SW480 (cell line): ENCODE measurements at regions not wholly inside any gene's neighbourhood (a gene's known extent, or its start where the extent isn't known, plus 50 kb on each side); places are given as distances from the start of the nearest gene placed in this dataset.
A peak's percentile ranks its signal among the peaks of the same experiment; 100 is the strongest.

Experiments
- DNase-seq: peaks from one replicate; pipeline ENCODE4 v3.0.0-alpha.2; 2016; ENCODE audit warnings: low spot score

DNA sequence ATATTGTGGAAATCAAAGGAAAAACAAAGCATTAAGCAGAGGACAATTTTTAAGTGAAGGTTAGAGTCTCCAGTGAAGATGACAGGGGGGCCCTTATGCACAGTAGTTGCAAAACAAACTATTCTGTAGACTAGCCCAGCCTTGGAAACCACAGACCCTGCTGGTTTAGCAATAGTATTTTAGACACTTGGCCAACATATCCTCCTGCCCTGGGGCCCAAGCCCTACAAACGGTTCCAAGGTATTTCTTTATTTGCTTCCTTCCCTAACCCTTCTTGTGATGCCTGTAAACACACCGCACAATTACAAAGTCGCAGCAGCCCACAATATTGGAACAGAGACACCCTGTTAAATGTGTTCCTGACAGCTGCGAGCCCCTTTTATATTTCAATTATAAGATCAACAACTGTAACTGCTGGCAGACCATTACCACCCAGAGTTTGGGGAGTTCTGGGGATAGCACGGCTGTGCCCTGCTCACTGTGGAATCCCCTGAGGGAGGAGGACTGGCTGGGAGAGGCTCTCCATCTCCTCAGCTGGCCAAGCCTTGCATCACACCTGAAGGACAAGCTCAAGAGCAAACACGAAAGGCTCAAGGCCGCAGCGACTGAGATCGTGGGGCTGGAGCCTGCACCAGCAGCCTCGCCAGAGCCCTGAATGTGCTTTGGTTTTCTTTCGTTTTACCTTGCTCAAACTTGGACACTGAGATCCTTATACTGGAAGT is 282.2 kb upstream of the ATP5MC3 start:
- no peak for DNase-seq

DNA sequence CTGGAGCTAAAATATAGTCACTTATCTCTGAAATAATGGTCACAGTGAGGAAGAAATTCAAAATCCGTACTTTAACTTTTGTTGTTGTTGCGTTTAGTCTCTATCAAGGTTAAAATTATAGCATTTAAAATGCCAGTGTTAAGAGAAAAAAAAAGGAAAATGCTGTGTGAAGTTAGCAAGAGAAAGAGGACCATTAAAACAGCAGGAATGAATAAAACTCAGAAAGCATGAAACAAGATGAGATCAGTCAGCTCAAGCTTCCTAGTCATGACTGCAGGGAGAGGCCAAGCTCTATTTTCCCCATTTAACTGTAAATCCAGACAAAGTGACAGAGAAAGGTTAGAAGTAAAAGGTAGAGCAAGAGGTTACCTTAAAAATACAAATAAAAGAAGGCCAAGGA is 281.7 kb upstream of the ATP5MC3 start:
- DNase-seq, result no peak

DNA sequence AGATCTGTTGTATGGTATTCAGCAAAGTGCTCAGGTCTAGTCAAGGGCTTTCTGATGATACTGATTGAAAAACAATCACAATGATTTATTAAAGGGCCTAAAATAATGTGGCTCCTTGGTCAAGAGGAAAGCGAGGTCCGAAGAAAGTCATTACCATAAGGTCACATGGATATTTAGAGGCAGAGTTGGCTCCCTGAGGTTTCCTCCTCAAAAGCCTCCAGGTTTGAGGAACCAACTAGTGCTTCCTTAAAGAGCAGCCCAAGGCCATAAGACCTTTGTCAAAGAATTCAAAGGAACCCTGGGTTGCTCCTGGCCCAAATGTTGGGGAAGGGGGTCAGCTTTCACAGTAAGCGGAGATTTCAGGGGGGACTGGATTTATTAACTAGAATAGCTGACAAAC is 280.7 kb upstream of the ATP5MC3 start:
- DNase-seq, result no peak

DNA sequence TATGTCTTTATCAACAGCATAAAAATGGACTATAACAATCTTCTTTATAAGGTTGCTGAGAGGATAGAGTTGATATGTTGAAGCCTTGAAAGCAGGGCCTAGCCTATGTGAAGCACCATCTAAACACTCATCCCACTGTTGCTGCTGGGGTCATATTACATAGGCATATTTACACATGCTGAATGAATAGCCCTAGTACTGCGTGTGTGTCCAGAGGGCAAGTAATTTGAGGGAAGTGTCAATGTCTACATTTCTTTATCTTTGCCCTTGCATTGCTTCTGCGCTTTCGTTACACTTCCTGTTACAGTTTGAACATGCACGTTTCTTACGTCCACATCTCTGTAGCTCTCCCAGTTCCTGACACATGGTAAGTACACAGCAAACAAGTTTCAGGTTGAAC is 280.3 kb upstream of the ATP5MC3 start:
- DNase-seq, result no peak

DNA sequence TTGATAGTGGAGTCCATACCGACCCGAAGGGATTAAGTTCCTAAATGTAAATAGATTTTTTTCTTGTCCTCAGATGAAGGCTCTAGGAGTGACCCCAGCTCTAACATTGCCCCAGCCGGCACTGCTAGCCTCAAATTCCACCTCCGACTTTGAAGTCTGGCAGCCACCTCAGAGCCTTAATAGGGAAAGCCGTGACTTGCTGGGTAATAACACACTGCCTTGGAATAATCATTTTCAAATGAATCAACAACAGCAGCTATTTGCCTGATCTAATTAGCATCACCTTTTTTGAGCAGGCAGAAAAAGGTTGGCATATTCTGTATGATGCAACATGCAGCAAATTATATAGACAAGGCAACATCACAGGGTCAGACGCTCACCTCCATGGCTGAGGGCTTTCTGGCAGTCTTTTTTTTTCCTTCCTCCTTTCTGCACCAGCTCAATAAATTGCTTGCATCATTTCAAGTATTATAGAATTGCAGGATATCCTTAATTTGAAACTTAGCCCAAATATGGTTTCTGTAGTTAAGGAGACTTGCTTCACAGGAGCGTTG is 276.5 kb upstream of the ATP5MC3 start:
- DNase-seq, result peak; percentile 23

DNA sequence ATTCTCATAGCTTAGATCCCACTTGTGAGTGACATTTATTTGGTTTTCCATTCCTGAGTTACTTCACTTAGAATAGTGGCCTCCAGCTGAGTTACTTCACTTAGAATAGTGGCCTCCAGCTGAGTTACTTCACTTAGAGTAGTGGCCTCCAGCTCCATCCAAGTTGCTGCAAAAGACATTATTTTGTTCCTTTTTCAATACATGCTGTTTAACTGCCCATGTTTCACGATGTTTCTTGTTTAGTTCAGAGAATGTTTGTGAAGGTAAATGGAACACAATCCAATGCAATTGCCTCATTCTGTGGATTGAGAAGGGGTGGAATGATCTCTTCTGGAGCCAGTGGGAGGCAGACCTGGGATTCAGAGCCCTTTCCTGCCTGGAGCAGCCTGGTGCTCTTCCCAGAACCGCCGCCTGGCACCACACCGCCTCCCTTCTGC is 273.5 kb upstream of the ATP5MC3 start:
- no peak for DNase-seq

DNA sequence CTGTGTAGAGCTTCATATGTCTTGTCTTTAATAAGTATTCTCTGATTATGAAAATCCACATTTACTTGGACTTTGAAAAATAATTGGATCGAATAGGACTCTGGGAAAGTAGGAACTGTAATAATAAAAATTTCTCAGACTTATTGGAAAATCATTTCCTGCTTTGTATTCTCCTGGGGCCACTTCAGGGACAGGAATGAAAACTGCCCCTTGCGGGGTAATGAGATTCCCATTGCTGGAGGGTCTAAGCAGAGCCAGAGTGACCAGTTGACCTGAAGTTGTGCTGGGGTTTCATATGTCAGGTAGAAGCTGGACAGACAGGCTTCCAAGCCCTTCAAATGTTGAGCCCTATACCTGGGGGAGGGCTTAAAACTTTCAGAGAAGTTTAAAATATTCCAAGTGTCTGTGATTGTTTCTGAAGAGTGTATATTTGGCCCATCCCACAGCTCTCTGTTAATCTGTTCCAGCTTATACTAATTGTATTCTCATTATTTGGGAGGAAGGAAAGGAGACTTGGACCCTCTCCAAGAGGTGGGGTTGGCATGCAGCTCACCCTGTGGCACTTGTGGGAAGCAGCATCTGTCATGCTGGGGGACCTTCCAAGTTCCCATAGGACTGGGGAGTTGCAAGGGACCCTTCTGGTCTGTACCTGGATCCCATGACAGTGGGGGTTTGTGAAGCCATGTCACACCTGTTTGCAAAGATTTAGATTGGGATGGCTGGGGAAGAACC is 268.7 kb upstream of the ATP5MC3 start:
- DNase-seq, result no peak

DNA sequence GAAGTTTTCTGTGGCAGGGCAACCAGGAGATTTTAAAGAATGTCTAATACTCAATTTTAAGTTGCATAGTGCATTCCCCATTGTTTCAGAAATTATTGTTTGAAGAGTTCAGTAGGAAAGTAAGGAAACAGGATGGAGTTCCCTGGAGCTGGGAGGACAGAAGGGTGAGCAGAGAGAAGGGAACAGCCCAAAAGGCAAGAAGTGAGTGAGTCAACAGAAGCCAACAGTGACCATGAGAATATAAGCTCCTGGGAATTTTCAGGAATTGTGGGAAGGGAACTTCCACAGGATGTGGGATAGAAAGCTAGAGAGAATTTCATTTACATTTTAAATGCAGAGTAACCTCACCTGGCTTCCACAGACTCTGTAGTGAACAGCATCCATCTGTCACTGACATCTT is 268.1 kb upstream of the ATP5MC3 start:
- DNase-seq, result no peak

DNA sequence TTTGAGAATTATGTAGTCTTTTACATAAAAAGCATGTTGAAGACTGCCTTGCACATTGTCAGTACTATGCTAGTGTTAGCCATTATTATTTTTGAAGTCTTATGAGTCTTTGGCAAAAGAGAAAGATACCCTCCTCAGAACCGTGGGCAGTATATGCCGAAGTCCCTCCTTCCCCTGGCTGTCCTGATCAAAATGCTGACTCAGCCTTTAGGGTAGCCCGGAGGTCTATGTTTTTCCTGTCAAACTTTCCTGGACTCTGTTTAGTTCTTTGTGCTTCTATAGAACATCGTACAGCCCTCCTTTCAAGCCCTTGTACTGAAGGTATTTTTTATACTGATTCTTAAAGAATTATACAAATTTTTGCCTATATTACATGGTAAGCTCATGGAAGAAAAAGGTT is 264.7 kb upstream of the ATP5MC3 start:
- no peak for DNase-seq

DNA sequence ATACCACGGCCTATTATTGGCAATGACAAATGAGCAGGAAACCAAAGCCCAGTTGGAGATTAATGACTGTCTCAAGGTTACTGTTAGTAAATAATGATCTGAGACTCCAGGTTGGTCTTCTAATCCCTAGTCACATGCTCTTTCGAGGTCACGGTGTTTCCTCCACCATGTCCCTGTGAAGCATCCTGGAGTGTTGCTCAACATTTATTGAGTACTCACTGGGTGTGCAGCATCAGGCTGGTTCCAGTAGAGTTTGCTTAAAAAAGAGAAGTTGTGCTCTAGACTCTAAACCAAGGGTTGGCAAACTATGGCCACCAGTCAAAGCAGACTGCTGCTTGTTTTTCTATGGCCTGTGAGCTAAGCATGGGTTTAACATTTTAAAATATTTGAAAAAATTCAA is 263.8 kb upstream of the ATP5MC3 start:
- DNase-seq, result no peak

DNA sequence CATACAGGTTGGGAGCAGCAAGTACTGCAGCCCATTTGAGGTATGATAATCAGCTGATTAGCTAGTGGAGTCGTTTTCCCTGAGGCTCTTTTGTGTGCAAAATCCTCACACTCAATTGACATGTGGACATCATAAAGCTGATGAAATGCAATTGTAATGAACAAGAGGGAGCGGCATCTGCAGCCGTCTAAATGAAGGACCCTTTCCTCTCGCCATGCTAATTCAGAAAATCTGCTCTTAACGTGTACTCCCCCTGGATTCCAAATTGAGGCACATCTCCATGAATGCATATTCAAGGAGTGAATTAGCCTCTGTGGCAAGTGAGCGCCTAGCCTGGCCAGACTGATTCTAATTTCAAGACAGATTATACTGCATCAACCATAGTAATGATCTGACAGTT is 260.9 kb upstream of the ATP5MC3 start:
- DNase-seq, result no peak

DNA sequence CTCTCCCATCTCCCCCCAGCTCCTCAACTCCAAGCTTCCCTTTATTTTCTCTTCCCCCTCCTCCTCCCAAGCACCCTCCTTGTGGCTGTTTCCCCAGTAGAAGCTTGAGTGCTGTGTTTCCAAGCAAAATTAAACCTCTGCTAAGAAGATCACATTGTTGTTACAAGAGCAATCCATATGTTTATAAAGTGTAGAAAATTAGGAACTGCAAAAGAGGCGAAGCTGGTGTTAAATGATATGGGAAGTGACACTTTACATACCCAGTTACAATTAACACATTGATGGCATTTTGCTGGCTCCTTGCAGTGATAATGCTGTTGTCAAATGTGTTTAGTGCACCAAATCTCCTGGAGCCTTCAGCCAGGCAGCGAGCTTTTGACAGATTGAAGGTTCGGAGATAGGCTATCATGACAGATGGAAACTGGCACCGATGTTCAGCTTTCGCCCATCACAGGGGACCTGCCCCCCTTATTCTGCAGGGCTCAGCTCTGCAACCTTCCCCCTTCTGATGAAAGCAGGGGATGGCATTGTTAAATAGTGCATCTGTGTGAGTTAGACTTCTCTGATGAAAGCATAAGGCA is 259.8 kb upstream of the ATP5MC3 start:
- no peak for DNase-seq

DNA sequence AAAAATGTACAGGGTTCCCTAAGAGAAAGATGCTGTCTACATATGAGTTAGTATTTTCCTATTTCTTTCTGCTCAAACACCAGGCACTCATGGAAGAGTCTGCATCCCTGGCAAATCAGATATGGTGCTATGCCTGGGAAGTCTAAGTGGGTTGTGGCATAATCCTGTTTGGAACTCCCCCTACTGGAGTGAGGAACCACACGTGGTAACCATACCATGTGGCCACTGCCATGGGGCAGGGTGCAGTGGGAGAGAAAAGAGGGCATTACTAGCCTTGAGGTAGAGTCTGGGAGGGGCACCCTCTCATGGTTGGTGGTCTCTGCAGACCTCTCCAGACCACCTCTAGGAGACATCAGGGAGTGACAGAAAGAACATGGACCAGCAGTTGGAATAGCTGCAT is 257.9 kb upstream of the ATP5MC3 start:
- DNase-seq, result no peak

DNA sequence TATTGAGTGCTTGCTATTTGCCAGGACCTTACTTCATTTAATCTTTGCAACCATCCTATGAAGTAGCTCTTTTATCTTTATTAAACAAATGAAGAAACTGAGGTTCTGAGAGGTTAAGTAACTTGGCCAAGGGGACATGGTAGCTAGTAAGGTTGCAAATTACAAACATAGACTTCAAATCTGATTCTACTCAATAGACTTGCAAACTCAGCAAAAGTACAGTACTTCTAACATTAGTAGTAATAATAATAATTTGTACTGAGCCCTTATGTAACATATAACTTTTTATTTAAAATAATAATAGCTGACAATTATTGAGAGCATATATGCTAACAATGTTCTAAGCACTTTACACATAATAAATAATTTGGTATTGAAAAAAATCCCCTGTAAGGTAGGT is 255.7 kb upstream of the ATP5MC3 start:
- DNase-seq, result no peak

DNA sequence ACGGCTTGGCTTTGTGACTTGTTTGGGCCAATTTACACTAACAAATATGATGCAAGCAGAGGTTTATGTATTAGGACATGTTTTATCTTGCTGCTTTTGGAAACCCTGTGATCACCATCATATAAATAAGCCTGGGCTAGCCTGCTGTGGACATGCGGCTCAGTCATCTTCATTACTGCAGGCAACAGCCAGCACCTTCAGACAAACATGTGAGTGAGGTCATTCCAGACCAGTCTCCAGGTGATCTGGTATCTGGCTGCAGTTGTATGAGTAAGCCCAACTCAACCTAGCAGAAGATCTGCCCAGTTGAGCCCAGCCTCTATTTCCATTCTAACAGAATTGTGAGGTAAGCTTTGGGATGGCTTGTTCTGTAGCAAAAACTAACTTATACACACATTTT is 254.6 kb upstream of the ATP5MC3 start:
- no peak for DNase-seq

DNA sequence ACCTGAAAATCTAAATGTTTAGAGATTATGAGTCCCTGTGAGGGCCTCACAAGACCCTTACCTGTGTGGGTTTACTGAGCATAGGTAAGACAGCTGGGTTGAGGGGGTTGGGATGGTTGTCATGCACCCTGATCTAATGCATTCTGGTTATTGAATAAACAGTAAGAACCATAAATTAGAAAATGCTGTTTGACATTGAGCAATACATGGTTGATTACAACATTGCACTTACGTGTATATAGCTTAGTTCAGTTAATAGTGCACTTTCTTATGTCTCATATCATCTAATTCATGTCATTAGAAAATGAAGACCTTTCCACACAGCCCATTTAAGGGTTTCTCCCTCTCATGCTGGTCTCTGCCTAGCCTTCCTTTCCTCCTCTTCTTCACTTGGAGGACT is 253.5 kb upstream of the ATP5MC3 start:
- DNase-seq, result no peak

DNA sequence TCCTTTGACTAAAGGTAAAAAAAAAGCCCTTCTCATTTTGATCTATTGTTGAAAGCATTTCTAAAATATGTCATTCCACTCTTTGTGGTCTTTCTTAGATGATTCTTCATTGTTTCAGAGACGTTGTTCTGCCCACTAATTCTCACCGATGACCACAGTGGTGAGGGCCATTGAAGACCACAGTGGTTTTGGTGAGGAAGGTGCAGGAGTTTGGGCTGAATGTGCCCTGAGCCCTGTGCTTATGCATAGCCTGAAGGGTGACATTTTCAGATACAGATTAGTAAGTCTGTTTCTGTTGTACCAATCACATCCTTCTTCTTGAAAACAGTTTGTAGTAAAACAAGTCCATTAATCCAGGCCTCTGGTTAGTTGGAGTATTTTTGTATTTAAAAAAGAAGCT is 251.3 kb upstream of the ATP5MC3 start:
- no peak for DNase-seq

DNA sequence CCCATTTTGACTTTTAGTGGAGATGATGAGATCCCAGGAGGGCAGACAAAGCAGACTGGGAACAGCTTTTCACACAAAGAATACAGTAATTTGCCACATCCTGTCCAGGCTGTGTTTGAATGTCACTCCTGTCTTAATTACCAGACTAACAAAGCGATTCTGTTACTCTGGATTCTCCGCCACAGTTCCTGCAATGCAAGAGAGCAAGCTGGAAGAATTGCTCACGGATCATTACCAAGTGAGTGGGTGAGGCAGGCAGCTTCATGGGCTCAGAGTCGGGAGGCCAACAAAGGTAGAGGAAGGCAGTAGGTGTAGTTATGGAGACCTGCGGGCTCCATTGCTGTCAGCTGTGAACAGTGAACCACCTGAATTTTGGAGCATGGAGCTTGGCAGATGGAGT is 250.5 kb upstream of the ATP5MC3 start:
- DNase-seq, result peak; percentile 7

DNA sequence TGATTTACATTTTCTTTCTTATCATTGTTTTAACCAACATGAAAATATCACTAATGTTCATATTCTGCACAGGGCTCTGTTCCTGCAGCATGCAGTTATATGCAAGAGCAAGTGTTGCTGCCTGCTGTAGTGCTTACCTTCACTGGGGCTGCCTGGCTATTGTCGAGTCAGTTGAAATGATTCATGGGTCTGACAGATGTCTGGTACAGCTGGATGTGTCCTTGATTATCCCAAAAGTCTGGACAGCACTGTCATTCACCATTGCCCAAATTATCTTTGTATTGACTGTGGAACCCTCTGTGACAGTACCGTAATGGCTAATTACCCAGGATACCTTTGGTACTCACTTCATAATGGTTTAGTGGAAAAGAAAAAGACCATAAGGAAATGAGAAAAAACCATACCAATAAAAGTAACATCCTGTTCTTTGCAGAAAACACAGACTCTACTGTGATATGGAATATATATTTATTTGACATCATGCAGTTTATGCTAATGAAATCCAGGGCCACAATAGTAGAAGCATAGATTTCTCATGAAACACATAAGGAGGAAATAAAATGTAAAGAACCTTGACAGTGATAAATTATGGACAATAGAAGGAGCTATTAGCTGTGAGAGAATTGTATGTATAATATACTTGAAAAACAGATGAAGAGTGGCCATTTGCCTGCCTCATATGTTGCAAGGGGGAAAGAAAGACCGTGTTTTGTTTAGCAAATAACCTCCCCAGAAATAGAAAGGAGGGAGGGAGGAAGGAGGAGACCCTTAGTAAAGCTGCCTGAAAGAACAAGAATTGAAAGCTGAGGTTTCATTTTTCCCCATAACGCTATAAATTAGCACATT is 249.8 kb upstream of the ATP5MC3 start:
- DNase-seq, result no peak

DNA sequence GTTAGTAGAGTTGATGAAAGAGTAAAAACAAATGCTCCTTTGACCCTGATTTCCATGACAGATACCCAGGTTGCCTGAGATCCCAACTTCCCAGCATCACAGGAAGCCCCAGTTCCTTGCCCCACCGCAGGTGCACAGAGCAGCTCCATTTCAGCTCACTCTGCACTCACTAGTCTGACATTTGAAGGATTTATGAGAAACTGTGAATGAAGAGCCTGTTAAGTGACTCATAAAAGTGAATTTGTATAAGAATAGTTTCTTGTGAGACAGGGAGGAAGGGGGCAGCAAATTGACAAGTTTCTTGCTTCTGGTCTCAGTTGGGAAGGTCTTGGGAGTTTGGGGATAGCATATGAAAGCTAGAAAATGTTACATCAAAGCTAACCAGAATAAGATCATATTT is 248.7 kb upstream of the ATP5MC3 start:
- no peak for DNase-seq

DNA sequence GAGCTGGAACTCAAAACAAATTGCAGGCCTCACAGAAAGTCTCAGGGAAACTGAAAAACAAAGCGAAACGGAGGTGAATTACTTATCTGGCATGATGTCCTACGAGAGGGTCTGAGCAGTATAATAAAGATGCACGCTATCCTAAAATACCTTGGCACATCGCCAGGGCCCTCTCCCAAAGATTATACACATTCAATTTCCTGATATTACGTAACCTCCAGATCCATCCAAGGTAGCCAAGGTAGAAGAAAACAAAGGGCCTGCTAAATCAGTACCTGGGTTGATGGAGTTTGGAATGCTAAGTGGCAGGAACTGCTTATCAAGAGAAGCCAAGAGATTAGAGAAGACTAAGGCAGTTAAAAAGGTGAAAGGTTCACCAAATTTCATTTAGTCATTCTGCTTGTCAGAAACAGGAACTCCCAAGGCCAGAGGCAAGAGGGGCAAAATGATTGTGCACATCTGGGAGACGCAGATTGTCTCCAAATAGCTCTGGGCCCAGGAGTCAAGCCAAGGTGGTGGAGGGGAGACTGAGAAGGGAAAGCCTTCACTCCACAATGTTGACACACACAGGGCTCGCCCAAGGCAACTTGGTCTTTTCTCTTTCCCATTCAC is 236.8 kb upstream of the ATP5MC3 start:
- no peak for DNase-seq
